ENCODE measurements at regions not wholly inside any gene's neighbourhood (a gene's known extent, or its start where the extent isn't known, plus 50 kb on each side); places are given as distances from the start of the nearest gene placed in this dataset.

GRCh38 chrX:39905946-39906345, 191.8 kb downstream of the BCOR start:
- no peak for FAIRE-seq

DNA sequence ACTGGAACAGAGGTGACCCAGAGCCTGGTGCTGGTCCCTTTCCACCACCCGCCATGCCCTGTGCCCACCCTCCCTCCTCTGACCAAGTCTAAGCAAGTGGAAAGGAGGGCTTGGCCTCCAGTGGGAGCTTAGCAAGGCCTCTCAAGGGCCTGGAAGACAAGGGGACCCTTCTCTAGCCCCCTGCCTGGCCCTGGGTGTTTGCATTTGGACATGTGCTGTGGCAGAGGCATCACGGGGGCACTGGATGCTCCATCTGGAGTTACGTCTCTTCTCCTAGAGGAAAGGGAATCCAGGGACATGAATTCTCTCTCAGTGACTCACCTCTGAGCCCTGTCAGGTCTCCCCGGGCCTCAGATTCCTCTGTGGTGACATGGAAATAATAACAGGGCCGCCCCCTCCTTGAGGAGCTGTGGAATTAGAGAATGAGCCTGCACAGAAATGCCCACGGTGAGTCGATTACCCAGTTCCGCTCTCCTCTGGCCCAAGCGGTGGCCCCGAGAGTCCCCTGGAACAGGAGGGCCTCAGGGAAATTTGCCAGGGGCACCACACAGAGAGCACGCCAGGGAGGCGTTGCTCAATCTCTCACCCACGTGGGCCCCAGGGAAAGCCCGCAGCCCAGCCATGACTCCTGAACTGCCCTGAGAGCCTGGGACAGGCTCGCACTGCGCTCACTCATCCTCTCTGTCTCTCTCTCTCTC, 189.6 kb downstream of the BCOR start:
- FAIRE-seq, result no peak

DNA sequence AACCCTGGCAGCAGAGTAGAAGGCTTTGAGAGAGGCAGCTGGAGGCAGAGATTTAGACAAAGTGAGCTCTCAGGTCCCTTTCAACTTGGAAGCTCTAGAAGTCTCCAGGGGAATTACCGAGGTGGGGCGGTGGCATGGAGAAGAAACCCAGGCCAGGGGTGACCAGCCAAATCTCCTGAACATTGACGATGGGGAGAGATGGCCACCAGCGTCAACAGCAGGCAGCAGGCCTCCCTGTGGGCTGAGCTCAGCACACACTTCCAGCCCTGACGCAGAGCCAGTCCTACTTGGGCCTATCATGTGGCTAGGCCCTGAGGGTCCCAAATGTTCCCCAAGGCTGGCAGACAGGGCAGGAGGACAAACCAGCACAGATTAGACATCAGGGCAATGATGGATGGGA, 187.8 kb downstream of the BCOR start:
- no peak for FAIRE-seq

DNA sequence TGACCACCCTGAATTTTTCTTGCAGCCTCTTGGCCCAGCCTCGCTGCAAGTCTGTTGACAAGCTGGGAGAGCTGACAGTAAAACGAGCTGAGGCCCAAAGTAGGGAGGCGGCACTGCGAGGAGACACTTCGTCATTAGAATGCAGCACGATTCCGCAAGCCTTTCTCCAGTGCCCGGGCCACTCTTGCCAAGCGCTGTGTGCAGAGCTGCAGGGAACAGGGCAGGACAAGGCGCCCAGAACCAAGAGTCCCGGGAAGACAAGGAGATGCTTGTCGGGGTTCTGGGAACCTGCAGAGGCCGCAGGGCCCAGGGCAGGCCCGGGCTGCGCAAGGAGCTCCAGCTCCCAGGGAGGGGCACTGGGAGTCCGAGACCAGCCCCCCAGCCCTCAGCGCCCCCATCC, 187.1 kb downstream of the BCOR start:
- FAIRE-seq, result no peak

GRCh38 chrX:39911278-39911897, 186.4 kb downstream of the BCOR start:
- FAIRE-seq, result no peak

DNA sequence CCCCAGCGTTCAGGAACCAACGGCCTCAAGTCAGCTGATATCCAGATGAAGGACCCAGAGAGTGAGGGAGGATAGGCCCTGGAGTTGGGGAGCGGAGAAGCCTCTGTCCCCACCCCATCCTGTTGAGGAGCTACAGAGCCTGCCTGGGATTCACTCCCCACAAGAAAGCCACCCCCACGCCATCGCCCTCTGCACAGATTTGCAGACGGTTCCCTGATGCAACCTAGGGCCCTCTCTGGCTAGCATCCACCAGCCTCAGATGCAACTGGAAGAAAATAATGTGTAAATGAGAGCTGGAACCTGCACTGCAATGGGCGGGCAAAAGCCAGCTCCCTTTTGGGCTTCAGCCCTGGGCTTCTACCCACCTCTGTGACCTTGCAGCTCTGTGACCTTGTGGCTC, 185.6 kb downstream of the BCOR start:
- FAIRE-seq, result no peak

GRCh38 chrX:39915081-39915480, 182.7 kb downstream of the BCOR start:
- FAIRE-seq, result no peak

DNA sequence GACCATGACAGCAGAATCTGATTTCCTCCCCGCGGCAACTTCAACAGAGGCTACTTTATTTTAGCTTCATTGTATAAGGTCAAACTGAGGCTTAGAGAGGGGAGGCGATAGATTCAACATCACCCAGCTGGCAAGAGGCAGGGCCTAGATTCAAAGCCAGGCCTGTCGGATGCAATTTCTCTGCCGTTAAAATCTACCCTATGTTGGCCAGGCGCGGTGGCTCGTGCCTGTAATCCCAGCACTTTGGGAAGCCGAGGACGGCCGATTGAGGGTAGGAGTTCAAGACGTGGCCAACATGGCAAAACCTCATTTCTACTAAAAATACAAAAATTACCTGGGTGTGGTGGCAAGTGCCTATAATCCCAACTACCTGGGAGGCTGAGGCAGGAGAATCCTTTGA, 182.2 kb downstream of the BCOR start:
- no peak for FAIRE-seq

DNA sequence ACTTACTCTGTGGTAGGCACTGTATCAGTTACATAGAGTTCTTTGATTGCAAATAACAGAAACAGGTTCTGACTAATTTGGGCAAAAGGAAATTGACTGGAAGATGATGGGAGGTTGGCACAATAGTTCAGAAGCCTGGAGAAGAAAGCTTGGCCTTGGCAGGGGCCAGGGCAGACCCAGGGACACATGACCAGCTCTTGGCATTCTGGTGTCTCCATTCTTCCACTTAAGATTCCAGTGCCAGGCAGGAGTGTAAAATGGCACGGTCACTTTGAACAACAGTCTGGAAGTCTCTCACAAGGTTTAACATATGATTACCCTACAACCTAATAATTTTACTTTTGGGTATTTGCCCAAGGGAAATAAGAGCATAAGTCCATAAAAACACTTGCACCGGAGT, 175.9 kb downstream of the BCOR start:
- no peak for FAIRE-seq

DNA sequence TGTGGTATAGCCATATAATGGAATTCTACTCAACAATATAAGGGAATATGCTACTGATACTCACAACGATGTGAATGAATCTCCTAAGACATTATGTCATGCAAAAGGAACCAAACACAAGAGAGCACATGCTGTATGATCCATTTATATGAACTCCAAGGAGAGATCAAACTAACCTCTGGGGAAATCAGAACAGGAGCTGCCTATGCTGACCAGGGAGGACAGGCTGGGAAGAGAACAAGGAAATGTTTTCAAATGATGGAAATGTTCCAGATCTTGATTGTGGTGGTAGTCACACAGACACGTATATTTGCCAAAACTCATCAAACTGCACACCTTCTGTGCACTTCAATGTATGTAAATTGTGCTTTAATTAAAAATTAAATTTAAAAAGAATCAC, 175.3 kb downstream of the BCOR start:
- no peak for FAIRE-seq

DNA sequence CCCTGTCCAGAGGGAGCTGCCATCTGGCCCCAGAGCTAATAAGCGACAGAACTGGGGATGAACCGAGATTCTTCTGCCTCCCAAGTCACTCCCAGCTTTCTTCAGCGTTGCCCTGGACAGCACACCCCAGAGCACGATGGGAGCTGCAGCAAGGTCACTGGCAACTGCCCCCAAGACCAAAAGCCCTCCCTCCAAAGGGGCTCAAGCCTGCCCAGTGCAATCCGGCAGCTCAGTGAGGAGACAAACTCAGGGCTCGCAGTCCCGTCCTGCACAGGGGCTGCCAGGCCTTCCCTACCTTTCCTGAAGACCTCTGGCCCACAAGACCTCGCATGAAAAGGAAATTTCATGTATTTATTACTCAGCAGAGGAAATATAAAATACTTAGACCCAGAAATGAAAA, 174.8 kb downstream of the BCOR start:
- no peak for FAIRE-seq

DNA sequence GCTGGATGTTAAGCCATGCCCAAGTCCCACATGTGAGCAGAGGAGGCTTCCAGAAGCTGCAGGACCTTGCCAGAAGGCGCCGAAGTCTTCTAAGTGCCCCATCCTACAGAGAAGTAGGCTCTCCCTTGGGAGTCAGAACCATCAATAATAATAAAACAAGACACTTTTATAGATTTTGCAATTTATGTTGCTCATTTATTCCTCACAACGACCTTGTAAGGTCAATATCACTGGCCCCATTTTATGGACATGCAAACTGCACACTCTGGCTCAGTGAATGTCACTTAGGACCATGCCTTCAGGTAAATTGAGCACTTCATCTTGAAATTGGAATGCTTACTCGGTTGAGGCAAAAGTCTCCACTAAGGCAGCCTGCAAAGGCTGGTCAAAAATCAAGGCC, 170.4 kb downstream of the BCOR start:
- FAIRE-seq, result no peak

DNA sequence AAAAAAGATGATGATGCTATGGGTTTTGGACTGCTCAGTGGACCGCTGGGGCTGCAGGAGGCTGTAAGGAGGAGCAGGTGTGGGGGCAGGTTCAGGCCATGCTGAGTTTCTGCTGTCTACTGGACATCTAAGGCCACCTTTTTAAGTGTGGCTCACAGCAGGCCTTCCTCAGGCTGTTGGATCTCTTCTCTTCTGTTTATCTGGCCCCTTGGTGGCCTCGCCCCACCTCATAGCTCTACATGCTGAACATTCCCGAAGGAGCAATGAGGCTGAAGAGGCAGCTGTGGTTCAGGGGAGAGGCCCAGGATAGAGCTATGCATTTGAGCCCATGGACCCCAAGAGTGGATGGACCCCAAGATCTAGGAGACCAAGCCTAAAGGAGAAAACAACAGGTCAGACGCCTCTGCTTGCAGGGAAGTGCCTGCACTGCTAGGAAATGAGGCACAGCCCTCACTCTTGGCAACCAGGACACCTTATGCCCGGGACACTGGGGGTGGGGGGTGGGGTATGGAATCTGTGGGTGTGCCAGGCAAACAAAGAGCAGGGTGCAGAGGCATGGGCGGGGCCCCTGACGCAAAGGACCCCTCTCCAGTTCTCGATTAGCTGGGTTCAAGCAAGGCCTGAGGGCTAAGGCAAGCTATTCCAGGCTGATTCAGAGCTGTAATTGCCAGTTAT, 168.9 kb downstream of the BCOR start:
- no peak for FAIRE-seq

GRCh38 chrX:39929379-39930025, 168.3 kb downstream of the BCOR start:
- FAIRE-seq, result no peak

DNA sequence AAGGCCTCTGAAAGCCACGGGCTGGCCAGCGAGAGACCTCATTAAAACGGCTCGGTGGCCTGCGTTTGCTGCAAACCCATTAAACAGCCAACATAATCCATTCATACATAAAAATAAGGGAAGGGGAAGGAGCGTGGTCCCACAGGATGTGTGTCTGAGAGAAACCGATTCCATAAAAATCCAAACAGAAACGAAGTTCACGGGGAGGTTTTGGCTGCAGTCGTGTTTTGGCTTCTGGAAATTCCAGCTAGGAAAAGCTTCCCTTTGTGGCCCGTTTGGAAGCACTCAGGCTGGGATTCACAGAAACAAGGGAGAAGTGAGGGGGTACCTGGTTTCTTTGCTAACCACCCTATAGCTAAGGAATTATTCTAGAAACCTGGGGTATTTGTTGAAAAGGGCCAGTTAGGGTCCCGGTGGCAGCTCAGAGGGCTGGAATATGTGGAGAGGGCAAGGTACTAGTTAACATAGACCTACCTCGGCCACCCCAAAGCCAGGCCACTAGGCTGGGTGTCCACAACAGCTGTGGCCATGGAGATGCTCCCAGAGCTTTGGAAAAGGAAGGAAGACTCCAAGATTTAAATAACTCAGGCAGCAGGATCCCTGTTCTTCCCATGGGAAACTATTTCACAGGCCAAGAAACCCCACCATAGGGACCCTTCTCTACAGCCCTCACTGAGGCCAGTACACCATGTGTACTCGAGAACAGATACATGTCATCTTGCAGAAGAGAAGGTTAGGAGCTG, 166.8 kb downstream of the BCOR start:
- FAIRE-seq, result no peak

DNA sequence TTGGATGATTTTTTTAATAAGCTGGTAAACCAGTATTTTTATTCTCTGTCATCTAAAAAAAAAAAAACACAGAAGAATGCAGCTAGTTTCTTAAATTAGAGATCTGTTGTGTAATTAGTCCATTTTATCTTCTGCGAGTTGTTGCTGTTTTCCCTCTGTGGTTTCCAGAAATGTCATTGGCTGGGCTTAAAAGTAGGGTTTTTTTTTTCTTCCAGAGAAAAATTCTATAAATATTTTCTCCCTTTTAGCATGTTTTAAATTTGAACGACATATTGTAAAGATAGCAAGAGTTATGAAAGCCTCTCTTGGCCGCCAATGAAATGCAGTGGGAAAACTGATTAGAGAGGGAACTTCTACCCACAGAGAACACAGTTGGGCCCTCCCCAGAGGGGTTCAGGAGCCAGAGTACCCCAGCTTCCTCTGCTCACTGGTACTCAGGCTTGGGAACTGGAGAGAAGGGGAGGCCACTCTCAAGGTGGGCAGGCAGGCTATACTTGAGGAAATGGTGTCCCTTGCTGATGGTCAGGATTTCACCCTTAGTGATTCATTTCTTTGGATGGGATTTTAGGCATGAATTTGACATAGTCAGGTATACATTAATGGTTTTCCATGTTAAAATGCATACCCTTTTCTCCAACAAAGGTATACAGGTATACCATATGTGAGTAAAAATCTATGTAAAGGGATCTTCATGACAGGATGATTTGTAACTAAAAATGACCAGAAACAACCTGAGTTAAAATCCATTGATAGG, 166.1 kb downstream of the BCOR start:
- FAIRE-seq, result peak; percentile 73

- no peak for FAIRE-seq
Measured at GRCh38 chrX:39935411-39936064, 162.2 kb downstream of the BCOR start.

GRCh38 chrX:39936886-39937770, 160.6 kb downstream of the BCOR start:
- FAIRE-seq, result no peak

DNA sequence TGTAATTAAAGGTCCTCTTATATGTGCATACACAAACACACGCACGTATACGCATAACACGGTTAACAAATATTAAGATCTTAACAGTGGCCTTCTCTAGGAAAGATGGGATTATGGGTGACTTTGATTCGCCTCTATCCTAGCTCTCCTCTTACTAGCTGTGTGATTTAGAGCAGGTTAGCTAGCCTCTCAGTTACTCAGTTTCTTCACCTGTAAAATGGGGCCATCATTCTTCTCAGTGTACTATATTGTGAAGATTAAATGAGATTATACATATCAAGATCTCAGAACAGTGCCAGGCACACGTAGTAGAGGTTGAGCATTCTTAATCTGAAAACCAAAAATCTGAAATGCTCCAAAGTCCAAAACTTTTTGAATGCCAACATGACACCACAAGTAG, 159.3 kb downstream of the BCOR start:
- no peak for FAIRE-seq

- FAIRE-seq, result no peak
Measured at GRCh38 chrX:39939678-39940077, 158.1 kb downstream of the BCOR start.
